ENCODE measurements at regions not wholly inside any gene's neighbourhood (a gene's known extent, or its start where the extent isn't known, plus 50 kb on each side); places are given as distances from the start of the nearest gene placed in this dataset.

DNA sequence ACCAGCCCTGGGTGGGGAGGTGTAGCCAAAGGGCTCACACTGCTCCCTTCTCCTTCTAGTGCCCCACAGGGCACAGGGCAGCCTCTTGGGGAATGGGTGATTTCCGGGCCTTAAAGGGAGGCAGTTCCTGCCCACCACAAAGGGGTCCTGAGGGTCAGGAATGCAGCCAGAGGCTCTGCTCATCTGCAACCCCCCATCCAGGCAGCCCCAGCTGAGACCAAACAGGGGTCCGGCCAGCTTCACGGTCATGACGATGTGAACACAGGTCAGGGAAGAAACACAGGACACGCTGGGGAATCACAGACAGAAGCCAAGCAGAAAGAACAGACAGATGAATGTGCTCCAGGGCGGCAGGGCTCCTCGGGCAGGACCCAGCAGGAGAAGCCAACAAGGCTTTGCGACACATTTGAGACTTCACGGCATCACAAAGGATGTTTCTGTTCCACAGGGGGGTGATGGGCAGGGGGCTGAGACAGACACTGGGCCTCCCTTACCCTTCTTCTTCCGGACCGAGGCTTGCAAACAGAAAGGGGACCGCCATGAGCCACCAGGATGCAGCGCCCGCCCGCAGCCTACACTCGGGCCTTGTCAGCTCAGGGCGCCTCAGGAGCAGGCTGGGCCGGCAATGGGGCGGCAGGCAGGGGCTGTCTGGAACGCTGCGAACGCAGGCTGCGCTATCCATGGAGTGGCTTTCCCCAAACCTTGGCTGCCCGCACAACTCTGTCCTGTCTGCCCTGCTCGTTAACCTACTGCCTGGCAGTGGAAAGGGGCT lies 101.9 kb downstream of the CTTN start:
- TF ChIP-seq, protein P1, sequence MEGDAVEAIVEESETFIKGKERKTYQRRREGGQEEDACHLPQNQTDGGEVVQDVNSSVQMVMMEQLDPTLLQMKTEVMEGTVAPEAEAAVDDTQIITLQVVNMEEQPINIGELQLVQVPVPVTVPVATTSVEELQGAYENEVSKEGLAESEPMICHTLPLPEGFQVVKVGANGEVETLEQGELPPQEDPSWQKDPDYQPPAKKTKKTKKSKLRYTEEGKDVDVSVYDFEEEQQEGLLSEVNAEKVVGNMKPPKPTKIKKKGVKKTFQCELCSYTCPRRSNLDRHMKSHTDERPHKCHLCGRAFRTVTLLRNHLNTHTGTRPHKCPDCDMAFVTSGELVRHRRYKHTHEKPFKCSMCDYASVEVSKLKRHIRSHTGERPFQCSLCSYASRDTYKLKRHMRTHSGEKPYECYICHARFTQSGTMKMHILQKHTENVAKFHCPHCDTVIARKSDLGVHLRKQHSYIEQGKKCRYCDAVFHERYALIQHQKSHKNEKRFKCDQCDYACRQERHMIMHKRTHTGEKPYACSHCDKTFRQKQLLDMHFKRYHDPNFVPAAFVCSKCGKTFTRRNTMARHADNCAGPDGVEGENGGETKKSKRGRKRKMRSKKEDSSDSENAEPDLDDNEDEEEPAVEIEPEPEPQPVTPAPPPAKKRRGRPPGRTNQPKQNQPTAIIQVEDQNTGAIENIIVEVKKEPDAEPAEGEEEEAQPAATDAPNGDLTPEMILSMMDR (IDR thresholded peaks at IDR 0.05; ENCODE audit: low read depth, low read length): no peak
- TF ChIP-seq POLR2A (IDR thresholded peaks at IDR 0.05; ENCODE audit: extremely low read depth, insufficient read length): no peak
- TF ChIP-seq, protein P2, sequence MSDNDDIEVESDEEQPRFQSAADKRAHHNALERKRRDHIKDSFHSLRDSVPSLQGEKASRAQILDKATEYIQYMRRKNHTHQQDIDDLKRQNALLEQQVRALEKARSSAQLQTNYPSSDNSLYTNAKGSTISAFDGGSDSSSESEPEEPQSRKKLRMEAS (IDR thresholded peaks at IDR 0.05; ENCODE audit: low read depth, low read length): no peak

Measured in NB4 (cell line).